GM19025 (cell line): ENCODE measurements at regions not wholly inside any gene's neighbourhood (a gene's known extent, or its start where the extent isn't known, plus 50 kb on each side); places are given as distances from the start of the nearest gene placed in this dataset.
A peak's percentile ranks its signal among the peaks of the same experiment; 100 is the strongest.

Source experiments
- ATAC-seq: cut with Tn5 transposase; IDR thresholded peaks from one replicate; pipeline ENCODE4 v1.9.1; 2021; ENCODE audit warnings: mild to moderate bottlenecking, low read depth, moderate library complexity; ENCODE audit not compliant: unreplicated experiment

- no peak for ATAC-seq
These were observed 76.0 kb downstream of the FAM124B start for GRCh38 chr2:224325941-224326340.

GRCh38 chr2:224324604-224325003, 77.3 kb downstream of the FAM124B start:
- no peak for ATAC-seq

GRCh38 chr2:224320660-224321059, 81.2 kb downstream of the FAM124B start:
- no peak for ATAC-seq

- no peak for ATAC-seq
These were observed 82.2 kb downstream of the FAM124B start for GRCh38 chr2:224319750-224320149.

GRCh38 chr2:224312741-224313140, 89.2 kb downstream of the FAM124B start:
- ATAC-seq, result no peak

- ATAC-seq, result no peak
These were observed 90.8 kb downstream of the FAM124B start for GRCh38 chr2:224310943-224311625.

- ATAC-seq, result no peak
These were observed 92.7 kb downstream of the FAM124B start for GRCh38 chr2:224309176-224309575.

- peak; percentile 92 for ATAC-seq
These were observed 93.5 kb downstream of the FAM124B start for GRCh38 chr2:224308272-224308911.

GRCh38 chr2:224302952-224303351, 99.0 kb downstream of the FAM124B start:
- ATAC-seq, result no peak

- ATAC-seq, result no peak
These were observed 107.9 kb downstream of the FAM124B start for GRCh38 chr2:224293976-224294375.

GRCh38 chr2:224287531-224287930, 114.4 kb downstream of the FAM124B start:
- no peak for ATAC-seq

GRCh38 chr2:224286923-224287322, 115.0 kb downstream of the FAM124B start:
- no peak for ATAC-seq

- ATAC-seq, result no peak
These were observed 117.6 kb downstream of the FAM124B start for GRCh38 chr2:224284134-224284946.

GRCh38 chr2:224283466-224283965, 118.4 kb downstream of the FAM124B start:
- ATAC-seq, result no peak

- no peak for ATAC-seq
These were observed 120.5 kb downstream of the FAM124B start for GRCh38 chr2:224281374-224281773.

- no peak for ATAC-seq
These were observed 123.4 kb downstream of the FAM124B start for GRCh38 chr2:224278531-224278930.

- ATAC-seq, result no peak
These were observed 125.7 kb downstream of the FAM124B start for GRCh38 chr2:224276251-224276650.

- no peak for ATAC-seq
These were observed 129.5 kb downstream of the FAM124B start for GRCh38 chr2:224272237-224272910.

- no peak for ATAC-seq
These were observed 130.2 kb downstream of the FAM124B start for GRCh38 chr2:224271617-224272236.

GRCh38 chr2:224268441-224268840, 133.5 kb downstream of the FAM124B start:
- no peak for ATAC-seq
